ENCODE measurements at regions not wholly inside any gene's neighbourhood (a gene's known extent, or its start where the extent isn't known, plus 50 kb on each side); places are given as distances from the start of the nearest gene placed in this dataset.

DNA sequence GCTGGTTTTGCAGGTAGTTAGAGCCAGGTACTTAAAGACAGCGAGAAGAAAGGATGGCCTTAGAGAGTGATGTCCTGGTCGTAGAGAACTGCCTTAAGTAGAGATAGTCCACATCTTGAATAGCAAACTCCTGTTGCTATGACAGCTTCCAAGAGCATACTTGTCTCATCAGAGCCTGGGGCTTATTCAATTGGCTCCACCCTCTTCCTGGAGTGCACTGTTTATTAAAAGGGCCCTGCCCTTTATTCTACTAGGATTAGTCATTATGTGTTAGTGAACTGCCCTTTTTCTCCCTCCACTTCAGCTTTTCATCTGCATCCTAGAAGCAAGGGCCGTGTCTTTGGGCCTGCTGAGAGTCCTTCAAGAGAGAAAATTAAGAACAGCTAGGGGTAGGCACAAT lies 94.5 kb upstream of the EOLA2 start:
- no peaks in the 10 kb centered on the region for H3K36me3 ChIP-seq (ENCODE audit: control insufficient read depth in 2 of 2, insufficient read depth in 2 of 2, low read length in 1 of 2)
- no peak overlapping the region for H3K4me3 ChIP-seq (ENCODE audit: low read depth in 1 of 2, low read length in 2 of 2)
- H3K9me3 ChIP-seq (ENCODE audit: control insufficient read depth in 2 of 2, insufficient read depth in 1 of 2, low read depth in 1 of 2, low read length in 1 of 2): no peaks in the 10 kb centered on the region
- H3K27ac ChIP-seq (ENCODE audit: low read depth in 2 of 2, low read length in 1 of 2): no peak overlapping the region
- no peaks in the 10 kb centered on the region for H3K27me3 ChIP-seq (ENCODE audit: control insufficient read depth in 1 of 2, insufficient read depth in 2 of 2, low read length in 2 of 2)
- no peaks in the 10 kb centered on the region for H3K4me1 ChIP-seq (ENCODE audit: control insufficient read depth in 2 of 2, insufficient read depth in 2 of 2, low read length in 1 of 2)
- WGBS, 2 donors: 25 to 38% methylated on average over 3 of the region's 3 CpGs

GRCh38 chrX:150034788-150035187 lies 96.5 kb upstream of the EOLA2 start:
- Histone ChIP-seq H3K4me1 (ENCODE audit: control insufficient read depth in 2 of 2, insufficient read depth in 2 of 2, low read length in 1 of 2) (no peaks in the 10 kb centered on the region), H3K4me3 (ENCODE audit: low read depth in 1 of 2, low read length in 2 of 2) (no peak overlapping the region), H3K9me3 (ENCODE audit: control insufficient read depth in 2 of 2, insufficient read depth in 1 of 2, low read depth in 1 of 2, low read length in 1 of 2) (no peaks in the 10 kb centered on the region), H3K36me3 (ENCODE audit: control insufficient read depth in 2 of 2, insufficient read depth in 2 of 2, low read length in 1 of 2) (no peaks in the 10 kb centered on the region), H3K27me3 (ENCODE audit: control insufficient read depth in 1 of 2, insufficient read depth in 2 of 2, low read length in 2 of 2) (no peaks in the 10 kb centered on the region), H3K27ac (ENCODE audit: low read depth in 2 of 2, low read length in 1 of 2) (no peak overlapping the region)
- WGBS, 2 donors: 79 to 98% methylated on average over 2 of the region's 2 CpGs

GRCh38 chrX:150035531-150035930 lies 97.2 kb upstream of the EOLA2 start:
- 40 to 46% methylated on average over 2 of the region's 2 CpGs for WGBS, 2 donors
- Histone ChIP-seq H3K9me3 (ENCODE audit: control insufficient read depth in 2 of 2, insufficient read depth in 1 of 2, low read depth in 1 of 2, low read length in 1 of 2) (no peaks in the 10 kb centered on the region), H3K27me3 (ENCODE audit: control insufficient read depth in 1 of 2, insufficient read depth in 2 of 2, low read length in 2 of 2) (no peaks in the 10 kb centered on the region), H3K36me3 (ENCODE audit: control insufficient read depth in 2 of 2, insufficient read depth in 2 of 2, low read length in 1 of 2) (no peaks in the 10 kb centered on the region), H3K4me1 (ENCODE audit: control insufficient read depth in 2 of 2, insufficient read depth in 2 of 2, low read length in 1 of 2) (no peaks in the 10 kb centered on the region), H3K4me3 (ENCODE audit: low read depth in 1 of 2, low read length in 2 of 2) (no peak overlapping the region), H3K27ac (ENCODE audit: low read depth in 2 of 2, low read length in 1 of 2) (no peak overlapping the region)

GRCh38 chrX:150036181-150036580 lies 97.9 kb upstream of the EOLA2 start:
- H3K27ac ChIP-seq (ENCODE audit: low read depth in 2 of 2, low read length in 1 of 2): no peak overlapping the region
- no peaks in the 10 kb centered on the region for H3K9me3 ChIP-seq (ENCODE audit: control insufficient read depth in 2 of 2, insufficient read depth in 1 of 2, low read depth in 1 of 2, low read length in 1 of 2)
- H3K4me1 ChIP-seq (ENCODE audit: control insufficient read depth in 2 of 2, insufficient read depth in 2 of 2, low read length in 1 of 2): no peaks in the 10 kb centered on the region
- no peak overlapping the region for H3K4me3 ChIP-seq (ENCODE audit: low read depth in 1 of 2, low read length in 2 of 2)
- no peaks in the 10 kb centered on the region for H3K27me3 ChIP-seq (ENCODE audit: control insufficient read depth in 1 of 2, insufficient read depth in 2 of 2, low read length in 2 of 2)
- no peaks in the 10 kb centered on the region for H3K36me3 ChIP-seq (ENCODE audit: control insufficient read depth in 2 of 2, insufficient read depth in 2 of 2, low read length in 1 of 2)
- 14 to 17% methylated on average over 2 of the region's 2 CpGs for WGBS, 2 donors

DNA sequence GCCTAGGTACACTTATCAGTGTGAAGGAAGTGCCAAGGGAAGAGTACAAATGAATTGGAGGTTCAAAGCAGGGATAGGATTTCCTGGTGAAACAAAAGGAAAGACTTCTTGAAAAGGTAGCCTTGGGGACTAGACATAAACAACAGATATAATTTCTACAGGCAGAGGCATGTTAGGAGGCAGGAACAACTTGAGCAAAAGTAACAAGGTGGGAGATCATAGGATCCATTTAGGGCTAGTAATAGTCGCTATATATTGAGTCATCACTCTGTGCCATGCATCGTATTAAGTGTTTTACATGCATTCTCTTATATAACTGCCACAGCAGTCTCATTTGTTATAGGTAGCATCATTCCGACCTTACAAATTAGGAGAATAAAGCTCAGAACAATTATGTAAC lies 98.3 kb upstream of the EOLA2 start:
- Histone ChIP-seq H3K36me3 (ENCODE audit: control insufficient read depth in 2 of 2, insufficient read depth in 2 of 2, low read length in 1 of 2) (no peaks in the 10 kb centered on the region), H3K4me1 (ENCODE audit: control insufficient read depth in 2 of 2, insufficient read depth in 2 of 2, low read length in 1 of 2) (no peaks in the 10 kb centered on the region), H3K4me3 (ENCODE audit: low read depth in 1 of 2, low read length in 2 of 2) (no peak overlapping the region), H3K27me3 (ENCODE audit: control insufficient read depth in 1 of 2, insufficient read depth in 2 of 2, low read length in 2 of 2) (no peaks in the 10 kb centered on the region), H3K27ac (ENCODE audit: low read depth in 2 of 2, low read length in 1 of 2) (no peak overlapping the region), H3K9me3 (ENCODE audit: control insufficient read depth in 2 of 2, insufficient read depth in 1 of 2, low read depth in 1 of 2, low read length in 1 of 2) (no peaks in the 10 kb centered on the region)
- 41 to 60% methylated on average over 3 of the region's 3 CpGs for WGBS, 2 donors

GRCh38 chrX:150037041-150037440 lies 98.8 kb upstream of the EOLA2 start:
- Histone ChIP-seq H3K27ac (ENCODE audit: low read depth in 2 of 2, low read length in 1 of 2) (no peak overlapping the region), H3K4me1 (ENCODE audit: control insufficient read depth in 2 of 2, insufficient read depth in 2 of 2, low read length in 1 of 2) (no peaks in the 10 kb centered on the region), H3K36me3 (ENCODE audit: control insufficient read depth in 2 of 2, insufficient read depth in 2 of 2, low read length in 1 of 2) (no peaks in the 10 kb centered on the region), H3K27me3 (ENCODE audit: control insufficient read depth in 1 of 2, insufficient read depth in 2 of 2, low read length in 2 of 2) (no peaks in the 10 kb centered on the region), H3K9me3 (ENCODE audit: control insufficient read depth in 2 of 2, insufficient read depth in 1 of 2, low read depth in 1 of 2, low read length in 1 of 2) (no peaks in the 10 kb centered on the region), H3K4me3 (ENCODE audit: low read depth in 1 of 2, low read length in 2 of 2) (no peak overlapping the region)
- WGBS, 2 donors: 33 to 39% methylated on average over 2 of the region's 2 CpGs

GRCh38 chrX:150038315-150038714 lies 100.0 kb upstream of the EOLA2 start:
- Histone ChIP-seq H3K36me3 (ENCODE audit: control insufficient read depth in 2 of 2, insufficient read depth in 2 of 2, low read length in 1 of 2) (no peaks in the 10 kb centered on the region), H3K9me3 (ENCODE audit: control insufficient read depth in 2 of 2, insufficient read depth in 1 of 2, low read depth in 1 of 2, low read length in 1 of 2) (no peaks in the 10 kb centered on the region), H3K27me3 (ENCODE audit: control insufficient read depth in 1 of 2, insufficient read depth in 2 of 2, low read length in 2 of 2) (no peaks in the 10 kb centered on the region), H3K4me3 (ENCODE audit: low read depth in 1 of 2, low read length in 2 of 2) (no peak overlapping the region), H3K27ac (ENCODE audit: low read depth in 2 of 2, low read length in 1 of 2) (no peak overlapping the region), H3K4me1 (ENCODE audit: control insufficient read depth in 2 of 2, insufficient read depth in 2 of 2, low read length in 1 of 2) (no peaks in the 10 kb centered on the region)
- 80 to 86% methylated on average over 3 of the region's 3 CpGs for WGBS, 2 donors

- WGBS, 2 donors: 63 to 65% methylated on average over 1 of the region's 1 CpG
- Histone ChIP-seq H3K27me3 (ENCODE audit: control insufficient read depth in 1 of 2, insufficient read depth in 2 of 2, low read length in 2 of 2) (no peaks in the 10 kb centered on the region), H3K4me1 (ENCODE audit: control insufficient read depth in 2 of 2, insufficient read depth in 2 of 2, low read length in 1 of 2) (no peaks in the 10 kb centered on the region), H3K36me3 (ENCODE audit: control insufficient read depth in 2 of 2, insufficient read depth in 2 of 2, low read length in 1 of 2) (no peaks in the 10 kb centered on the region), H3K9me3 (ENCODE audit: control insufficient read depth in 2 of 2, insufficient read depth in 1 of 2, low read depth in 1 of 2, low read length in 1 of 2) (no peaks in the 10 kb centered on the region), H3K4me3 (ENCODE audit: low read depth in 1 of 2, low read length in 2 of 2) (no peak overlapping the region), H3K27ac (ENCODE audit: low read depth in 2 of 2, low read length in 1 of 2) (no peak overlapping the region)
These were observed 100.8 kb upstream of the EOLA2 start for GRCh38 chrX:150038986-150039599.

DNA sequence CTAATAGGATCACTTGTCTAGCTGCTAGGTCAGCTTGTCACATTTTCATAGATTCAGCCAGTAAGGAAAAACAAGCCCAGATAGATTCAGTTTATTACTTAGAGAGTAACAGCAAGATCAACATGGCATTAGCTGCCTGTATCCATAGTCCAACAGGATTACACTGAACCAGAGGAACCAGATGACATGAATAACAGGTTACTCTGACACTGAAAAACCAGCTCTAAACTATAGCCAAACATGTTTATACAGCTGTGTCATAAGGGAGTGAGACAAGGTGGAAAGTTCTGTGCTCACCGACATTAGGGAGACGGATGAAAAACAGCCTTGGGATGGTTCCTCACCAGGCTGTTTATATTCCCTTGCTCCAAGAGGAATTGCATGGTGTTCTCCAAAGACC lies 102.9 kb upstream of the EOLA2 start:
- no peak overlapping the region for H3K4me3 ChIP-seq (ENCODE audit: low read depth in 1 of 2, low read length in 2 of 2)
- peak overlapping the region in 1 of 2 donors; percentile 24 for H3K27ac ChIP-seq (ENCODE audit: low read depth in 2 of 2, low read length in 1 of 2)
- no peaks in the 10 kb centered on the region for H3K4me1 ChIP-seq (ENCODE audit: control insufficient read depth in 2 of 2, insufficient read depth in 2 of 2, low read length in 1 of 2)
- 63 to 73% methylated on average over 2 of the region's 2 CpGs for WGBS, 2 donors
- no peaks in the 10 kb centered on the region for H3K27me3 ChIP-seq (ENCODE audit: control insufficient read depth in 1 of 2, insufficient read depth in 2 of 2, low read length in 2 of 2)
- H3K9me3 ChIP-seq (ENCODE audit: control insufficient read depth in 2 of 2, insufficient read depth in 1 of 2, low read depth in 1 of 2, low read length in 1 of 2): no peaks in the 10 kb centered on the region
- no peaks in the 10 kb centered on the region for H3K36me3 ChIP-seq (ENCODE audit: control insufficient read depth in 2 of 2, insufficient read depth in 2 of 2, low read length in 1 of 2)

DNA sequence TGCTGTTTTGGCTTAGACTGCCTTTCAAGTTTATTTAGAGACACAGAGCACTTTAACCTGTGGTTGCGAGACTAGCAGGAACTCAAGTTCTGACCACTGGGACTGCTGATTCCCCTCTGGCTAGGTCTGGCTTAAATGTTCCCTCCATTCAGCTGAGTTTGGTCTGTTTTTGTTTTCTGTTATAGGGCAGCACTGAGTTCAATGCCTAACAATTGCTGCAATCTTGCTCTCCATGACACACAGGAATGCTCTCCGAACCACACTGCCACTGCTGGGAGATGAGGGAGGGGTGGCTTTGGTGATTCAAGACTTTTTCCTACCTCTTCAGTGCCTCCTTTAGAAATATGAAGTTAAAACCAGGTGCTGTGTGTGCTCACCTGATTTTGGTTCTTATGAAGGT lies 106.3 kb upstream of the EOLA2 start:
- WGBS, 2 donors: 21 to 41% methylated on average over 2 of the region's 2 CpGs

More for the DNA sequence above, 106.3 kb upstream of the EOLA2 start:
- peaks cover 0 to 2% of the 10 kb centered on the region in 2 donors for H3K27me3 ChIP-seq (ENCODE audit: control insufficient read depth in 1 of 2, insufficient read depth in 2 of 2, low read length in 2 of 2)
- no peaks in the 10 kb centered on the region for H3K36me3 ChIP-seq (ENCODE audit: control insufficient read depth in 2 of 2, insufficient read depth in 2 of 2, low read length in 1 of 2)
- H3K4me3 ChIP-seq (ENCODE audit: low read depth in 1 of 2, low read length in 2 of 2): no peak overlapping the region
- no peaks in the 10 kb centered on the region for H3K9me3 ChIP-seq (ENCODE audit: control insufficient read depth in 2 of 2, insufficient read depth in 1 of 2, low read depth in 1 of 2, low read length in 1 of 2)
- H3K4me1 ChIP-seq (ENCODE audit: control insufficient read depth in 2 of 2, insufficient read depth in 2 of 2, low read length in 1 of 2): no peaks in the 10 kb centered on the region
- no peak overlapping the region for H3K27ac ChIP-seq (ENCODE audit: low read depth in 2 of 2, low read length in 1 of 2)
